ENCODE measurements at regions not wholly inside any gene's neighbourhood (a gene's known extent, or its start where the extent isn't known, plus 50 kb on each side); places are given as distances from the start of the nearest gene placed in this dataset.
"Not testable (repeated sequence)": the region's sequence is repeated elsewhere in the genome, so short reads cannot be mapped to it uniquely, and the experiment has no call there.

DNA sequence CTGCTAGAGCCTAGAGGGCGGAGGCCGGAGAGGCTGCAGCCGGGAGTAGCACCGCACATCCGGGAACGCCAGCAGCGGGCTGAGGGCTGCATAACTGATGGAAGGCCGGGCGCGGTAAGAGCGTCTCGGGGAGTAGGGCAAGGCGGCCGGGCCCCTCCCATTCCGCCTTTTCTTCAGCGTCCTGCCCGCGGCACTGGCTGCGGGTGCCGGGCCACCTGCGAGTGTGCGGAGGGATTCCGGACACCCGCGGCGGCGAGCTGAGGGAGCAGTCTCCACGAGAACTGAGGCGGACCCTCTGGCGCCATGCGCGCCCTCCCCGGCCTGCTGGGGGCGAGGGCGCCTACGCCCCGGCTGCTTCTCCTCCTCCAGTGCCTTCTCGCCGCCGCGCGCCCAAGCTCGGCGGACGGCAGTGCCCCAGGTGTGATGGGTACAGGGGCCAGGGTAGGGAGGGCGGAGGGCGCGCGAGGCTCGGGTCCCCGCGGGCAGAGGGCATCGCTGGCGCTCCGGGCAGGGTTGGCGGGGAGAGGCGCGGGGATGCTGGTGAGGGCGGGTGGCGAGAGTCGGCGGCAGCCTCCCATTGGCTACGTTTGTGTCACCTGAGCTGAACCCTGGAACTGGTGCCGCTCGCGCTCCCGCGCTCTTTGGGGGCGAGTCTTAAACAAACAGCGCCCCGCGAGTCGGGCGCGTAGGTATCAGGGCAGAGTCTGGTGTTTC is 334.4 kb downstream of the SRGAP2C start:
- WGBS, 2 donors = 1 to 13% methylated on average over 75 of the region's 75 CpGs
- peak; percentile 68 for DNase-seq
- Histone ChIP-seq H3K36me3 (no peaks in the 10 kb centered on the region), H3K9me3 (no peaks in the 10 kb centered on the region), H3K4me1 (peaks cover 0 to 10% (median 8%) of the 10 kb centered on the region in 4 donors), H3K27ac (peak overlapping the region in 2 of 4 donors; percentile 43 to 51), H3K27me3 (peaks cover 4 to 26% (median 11%) of the 10 kb centered on the region in 3 donors), H3K4me3 (peak overlapping the region; percentile 12 to 45 (median 36))
- no peak for TF ChIP-seq POLR2A (IDR thresholded peaks at IDR 0.05)
- TF ChIP-seq POLR2AphosphoS5 (IDR thresholded peaks at IDR 0.05) = no peak
- TF ChIP-seq, protein P1, sequence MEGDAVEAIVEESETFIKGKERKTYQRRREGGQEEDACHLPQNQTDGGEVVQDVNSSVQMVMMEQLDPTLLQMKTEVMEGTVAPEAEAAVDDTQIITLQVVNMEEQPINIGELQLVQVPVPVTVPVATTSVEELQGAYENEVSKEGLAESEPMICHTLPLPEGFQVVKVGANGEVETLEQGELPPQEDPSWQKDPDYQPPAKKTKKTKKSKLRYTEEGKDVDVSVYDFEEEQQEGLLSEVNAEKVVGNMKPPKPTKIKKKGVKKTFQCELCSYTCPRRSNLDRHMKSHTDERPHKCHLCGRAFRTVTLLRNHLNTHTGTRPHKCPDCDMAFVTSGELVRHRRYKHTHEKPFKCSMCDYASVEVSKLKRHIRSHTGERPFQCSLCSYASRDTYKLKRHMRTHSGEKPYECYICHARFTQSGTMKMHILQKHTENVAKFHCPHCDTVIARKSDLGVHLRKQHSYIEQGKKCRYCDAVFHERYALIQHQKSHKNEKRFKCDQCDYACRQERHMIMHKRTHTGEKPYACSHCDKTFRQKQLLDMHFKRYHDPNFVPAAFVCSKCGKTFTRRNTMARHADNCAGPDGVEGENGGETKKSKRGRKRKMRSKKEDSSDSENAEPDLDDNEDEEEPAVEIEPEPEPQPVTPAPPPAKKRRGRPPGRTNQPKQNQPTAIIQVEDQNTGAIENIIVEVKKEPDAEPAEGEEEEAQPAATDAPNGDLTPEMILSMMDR (IDR thresholded peaks at IDR 0.05) = no peak
- no peak for TF ChIP-seq EP300 (IDR thresholded peaks at IDR 0.05)
- intact Hi-C loops (cut with DNase I) = no loop called here

DNA sequence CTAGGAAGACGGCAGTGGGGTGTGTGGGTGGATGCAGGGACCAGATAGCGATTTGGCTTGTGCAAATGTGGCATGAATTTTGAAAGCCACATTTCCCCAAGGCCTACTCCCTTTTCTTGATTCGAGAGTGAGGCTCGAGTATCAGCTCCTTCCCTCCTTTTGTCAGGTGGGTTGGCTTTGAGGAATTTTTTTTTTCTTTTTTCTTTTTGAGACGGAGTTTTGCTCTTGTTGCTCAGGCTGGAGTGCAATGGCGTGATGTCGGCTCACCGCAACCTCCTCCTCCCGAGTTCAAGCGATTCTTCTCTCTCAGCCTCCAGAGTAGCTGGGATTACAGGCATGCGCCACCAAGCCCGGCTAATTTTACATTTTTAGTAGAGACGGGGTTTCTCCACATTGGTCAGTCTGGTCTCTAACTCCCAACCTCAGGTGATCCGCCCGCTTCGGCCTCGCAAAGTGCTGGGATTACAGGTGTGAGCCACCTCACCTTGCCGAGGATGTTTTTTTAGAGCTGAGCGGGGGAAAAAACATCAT is 335.0 kb downstream of the SRGAP2C start:
- DNase-seq; intact Hi-C loops (cut with DNase I); H3K9me3 ChIP-seq; H3K36me3 ChIP-seq: not testable (repeated sequence)
- 54 to 69% methylated on average over 19 of the region's 19 CpGs for WGBS, 2 donors
- Histone ChIP-seq H3K27ac (peak overlapping the region in 2 of 4 donors; percentile 43 to 51), H3K4me3 (peak overlapping the region; percentile 12 to 45 (median 36)), H3K27me3 (peaks cover 4 to 26% (median 11%) of the 10 kb centered on the region in 3 donors), H3K4me1 (peaks cover 0 to 10% (median 8%) of the 10 kb centered on the region in 4 donors)

DNA sequence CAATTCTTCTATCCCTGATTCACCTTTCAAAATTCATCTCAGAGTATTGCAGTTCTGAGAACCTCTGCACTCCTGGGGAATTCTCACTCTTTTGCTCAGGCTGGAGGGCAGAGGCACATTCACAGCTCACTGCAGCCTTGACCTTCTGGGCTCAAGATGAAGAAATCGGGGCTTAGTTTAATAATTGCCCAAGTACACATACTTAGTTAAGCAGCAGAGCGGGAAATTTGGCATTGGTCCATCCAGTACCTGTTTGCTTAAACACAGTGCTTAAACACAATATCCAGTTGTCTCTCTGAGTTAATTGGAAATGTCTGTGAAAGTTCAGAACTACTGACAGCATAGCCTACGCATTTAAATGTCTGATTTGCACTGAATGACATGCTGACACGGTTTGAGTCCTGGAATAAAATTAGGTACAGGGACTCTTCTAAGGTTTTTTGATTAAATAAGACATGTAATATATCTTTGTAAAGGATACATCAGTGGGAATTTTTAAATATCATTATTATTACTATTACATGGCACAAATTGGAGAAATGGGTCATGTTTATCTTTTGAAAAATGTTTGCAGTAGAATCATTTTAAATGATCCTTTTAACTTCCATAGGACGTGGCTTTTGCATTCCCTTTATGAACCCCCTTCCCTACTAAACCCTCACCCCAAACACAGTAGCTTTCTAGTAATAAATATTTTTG is 337.4 kb downstream of the SRGAP2C start:
- H3K27ac ChIP-seq = no peak overlapping the region
- intact Hi-C loops (cut with DNase I) = no loop called here
- no peak for DNase-seq
- H3K36me3 ChIP-seq = no peaks in the 10 kb centered on the region
- H3K4me3 ChIP-seq = no peak overlapping the region
- WGBS, 2 donors = 30 to 77% methylated on average over 5 of the region's 5 CpGs
- peaks cover 0 to 10% (median 8%) of the 10 kb centered on the region in 4 donors for H3K4me1 ChIP-seq
- peaks cover 4 to 26% (median 11%) of the 10 kb centered on the region in 3 donors for H3K27me3 ChIP-seq
- no peaks in the 10 kb centered on the region for H3K9me3 ChIP-seq
- TF ChIP-seq EP300 (IDR thresholded peaks at IDR 0.05) (no peak), POLR2AphosphoS5 (IDR thresholded peaks at IDR 0.05) (no peak), POLR2A (IDR thresholded peaks at IDR 0.05) (no peak)
- TF ChIP-seq, protein P1 (IDR thresholded peaks at IDR 0.05) = no peak

DNA sequence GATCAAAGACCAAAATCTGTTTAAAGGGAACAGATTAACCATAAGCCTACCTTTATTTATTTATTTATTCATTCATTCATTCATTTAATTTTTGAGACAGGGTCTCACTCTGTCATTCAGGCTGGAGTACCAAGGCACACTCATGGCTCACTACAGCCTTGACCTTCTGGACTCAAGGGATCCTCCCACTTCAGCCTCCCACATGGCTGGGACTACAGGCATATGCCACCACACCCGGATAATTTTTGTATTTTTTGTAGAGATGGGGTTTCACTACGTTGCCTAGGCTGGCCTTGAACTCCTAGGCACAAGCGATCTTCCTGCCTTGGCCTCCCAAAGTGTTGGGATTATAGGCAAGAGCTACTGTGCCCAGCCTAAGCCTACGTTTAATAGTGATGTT is 338.3 kb downstream of the SRGAP2C start:
- peaks cover 0 to 10% (median 8%) of the 10 kb centered on the region in 4 donors for H3K4me1 ChIP-seq
- H3K4me3 ChIP-seq; intact Hi-C loops (cut with DNase I); DNase-seq; H3K36me3 ChIP-seq; H3K27ac ChIP-seq; H3K9me3 ChIP-seq: not testable (repeated sequence)
- WGBS, 2 donors = 77 to 89% methylated on average over 4 of the region's 4 CpGs
- H3K27me3 ChIP-seq = peaks cover 4 to 26% (median 11%) of the 10 kb centered on the region in 3 donors

DNA sequence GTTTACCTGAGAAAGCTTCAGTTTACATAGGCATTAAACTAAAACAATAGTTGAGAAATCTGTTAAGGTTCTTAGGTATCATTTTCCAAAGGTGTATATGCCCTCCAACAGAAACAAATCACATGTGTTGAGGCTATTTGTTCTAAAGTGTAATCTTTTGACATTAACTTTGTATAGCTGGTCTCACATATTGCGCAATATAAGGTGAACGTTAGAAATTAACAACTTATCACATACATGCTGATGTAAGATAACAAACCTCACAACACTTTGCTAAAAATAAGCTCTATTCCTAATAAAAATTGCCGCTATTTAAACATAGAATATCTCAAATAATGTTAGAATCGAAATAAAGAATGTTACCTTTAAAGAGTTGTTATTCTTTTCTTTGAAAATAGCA is 340.6 kb downstream of the SRGAP2C start:
- Histone ChIP-seq H3K4me1 (no peaks in the 10 kb centered on the region), H3K36me3 (no peaks in the 10 kb centered on the region), H3K27me3 (peaks cover 0 to 5% (median 0%) of the 10 kb centered on the region in 3 donors), H3K27ac (no peak overlapping the region), H3K9me3 (no peaks in the 10 kb centered on the region), H3K4me3 (no peak overlapping the region)
- TF ChIP-seq POLR2AphosphoS5 (IDR thresholded peaks at IDR 0.05) = no peak
- TF ChIP-seq, protein P1 (IDR thresholded peaks at IDR 0.05) = no peak
- no peak for TF ChIP-seq EP300 (IDR thresholded peaks at IDR 0.05)
- TF ChIP-seq POLR2A (IDR thresholded peaks at IDR 0.05) = no peak
- intact Hi-C loops (cut with DNase I) = no loop called here
- WGBS, 2 donors = 77 to 78% methylated on average over 4 of the region's 4 CpGs
- no peak for DNase-seq

DNA sequence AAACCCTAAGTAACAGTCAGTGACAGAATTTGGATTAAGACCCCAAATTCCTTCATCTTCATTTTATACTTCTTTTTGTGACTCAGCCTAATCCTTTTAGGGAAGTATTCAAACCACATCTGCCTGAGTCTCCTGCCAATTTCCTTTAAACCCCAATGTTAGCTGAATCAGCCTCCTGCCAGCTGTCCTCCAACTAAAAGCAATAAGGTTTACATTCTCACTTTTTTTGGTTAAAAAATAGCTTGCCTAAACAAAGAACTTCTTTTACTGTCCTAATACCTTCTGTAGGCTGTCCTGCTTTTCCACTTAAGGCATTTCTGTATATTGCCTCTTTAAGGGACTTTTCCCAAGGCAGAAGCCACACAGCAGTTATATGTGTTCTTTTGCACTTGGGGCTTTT is 344.2 kb downstream of the SRGAP2C start:
- intact Hi-C loops (cut with DNase I); DNase-seq; H3K4me1 ChIP-seq; H3K27ac ChIP-seq; H3K36me3 ChIP-seq; H3K4me3 ChIP-seq; H3K9me3 ChIP-seq; H3K27me3 ChIP-seq: not testable (repeated sequence)

DNA sequence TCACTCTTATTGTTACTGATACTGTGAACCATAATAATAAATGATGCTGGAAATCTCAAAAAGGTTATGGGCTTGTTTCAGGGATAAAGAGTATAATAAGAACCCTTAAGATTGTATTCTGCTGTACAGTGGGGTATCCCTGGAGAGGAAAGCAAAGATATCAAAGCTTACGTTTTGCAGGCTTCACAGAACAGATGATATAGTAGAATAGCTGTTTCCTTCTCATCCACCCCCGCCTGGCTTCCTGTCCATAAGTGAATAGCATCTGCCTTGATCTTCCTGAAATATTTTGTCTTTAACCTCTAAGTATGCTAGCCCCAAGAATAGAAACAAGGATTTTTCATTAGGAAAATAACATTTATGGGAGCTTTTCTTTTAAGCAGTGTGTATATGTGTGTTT is 345.3 kb downstream of the SRGAP2C start:
- WGBS, 2 donors = 42 to 80% methylated on average over 2 of the region's 2 CpGs
- H3K9me3 ChIP-seq; H3K36me3 ChIP-seq; H3K27ac ChIP-seq; DNase-seq; H3K27me3 ChIP-seq; H3K4me1 ChIP-seq; intact Hi-C loops (cut with DNase I); H3K4me3 ChIP-seq: not testable (repeated sequence)

DNA sequence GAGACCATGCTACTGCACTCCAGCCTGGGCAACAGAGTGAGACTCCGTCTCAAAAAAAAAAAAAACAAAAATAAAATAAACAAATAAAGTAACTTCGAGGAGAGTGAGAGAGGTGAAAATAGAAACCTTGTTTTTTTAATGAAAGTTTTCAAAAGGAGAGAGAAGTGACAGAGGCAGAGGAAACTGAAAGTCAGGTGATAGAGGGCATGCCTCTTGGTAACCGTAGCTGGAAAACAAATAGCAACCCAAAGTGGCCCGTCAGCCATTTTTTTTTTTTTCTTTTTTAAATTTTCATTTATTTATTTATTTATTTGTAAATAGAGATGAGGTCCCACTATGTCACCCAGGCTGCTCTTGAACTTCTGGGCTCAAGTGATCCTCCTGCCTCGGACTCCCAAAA is 347.0 kb downstream of the SRGAP2C start:
- DNase-seq; H3K4me3 ChIP-seq; H3K36me3 ChIP-seq; H3K9me3 ChIP-seq; H3K27ac ChIP-seq; intact Hi-C loops (cut with DNase I); H3K4me1 ChIP-seq; H3K27me3 ChIP-seq: not testable (repeated sequence)
- WGBS, 2 donors = 78 to 84% methylated on average over 5 of the region's 5 CpGs

DNA sequence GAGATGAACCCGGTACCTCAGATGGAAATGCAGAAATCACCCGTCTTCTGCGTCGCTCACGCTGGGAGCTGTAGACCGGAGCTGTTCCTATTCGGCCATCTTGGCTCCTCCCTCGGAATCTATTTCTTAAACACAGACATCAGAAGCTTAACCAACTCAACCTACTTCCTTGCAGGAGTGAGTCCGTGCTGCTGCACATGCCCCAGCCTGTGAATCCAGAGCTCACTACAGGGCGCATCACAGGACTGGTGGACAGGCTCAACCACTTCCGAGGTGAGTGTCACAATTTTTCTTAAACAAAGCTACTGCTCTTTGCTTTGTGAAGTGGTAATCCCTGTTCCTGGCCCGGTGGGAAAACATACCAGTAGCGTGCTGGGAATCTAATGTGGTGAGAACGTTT is 353.4 kb downstream of the SRGAP2C start:
- intact Hi-C loops (cut with DNase I); H3K4me3 ChIP-seq; H3K27ac ChIP-seq; H3K4me1 ChIP-seq; DNase-seq; H3K36me3 ChIP-seq; H3K9me3 ChIP-seq; H3K27me3 ChIP-seq: not testable (repeated sequence)
- 94% methylated on average over 13 of the region's 14 CpGs for WGBS, 2 donors

Measured in sigmoid colon (tissue), 6 donors.